ENCODE measurements at regions not wholly inside any gene's neighbourhood (a gene's known extent, or its start where the extent isn't known, plus 50 kb on each side); places are given as distances from the start of the nearest gene placed in this dataset.
"Not testable (repeated sequence)": the region's sequence is repeated elsewhere in the genome, so short reads cannot be mapped to it uniquely, and the experiment has no call there.

DNA sequence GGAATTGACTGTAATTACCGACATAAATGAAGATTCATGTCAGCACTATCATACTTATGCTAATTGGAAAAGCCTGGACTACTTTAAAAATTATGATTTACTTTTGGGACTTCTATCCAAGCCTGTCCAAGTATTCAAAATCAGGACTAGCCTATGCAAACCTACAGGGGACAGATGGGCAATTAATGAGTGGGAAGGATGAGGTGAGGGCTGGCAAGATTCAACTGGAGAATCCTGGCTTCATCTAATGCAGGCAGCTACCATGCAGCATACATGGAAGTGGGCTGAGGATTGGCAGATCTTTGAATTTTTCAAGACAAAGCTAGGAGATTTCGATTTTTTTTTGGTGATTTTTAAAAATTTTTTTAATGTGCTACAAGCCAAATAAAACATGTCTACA, 532.6 kb downstream of the CSNK1G3 start:
- DNase-seq = no peak

DNA sequence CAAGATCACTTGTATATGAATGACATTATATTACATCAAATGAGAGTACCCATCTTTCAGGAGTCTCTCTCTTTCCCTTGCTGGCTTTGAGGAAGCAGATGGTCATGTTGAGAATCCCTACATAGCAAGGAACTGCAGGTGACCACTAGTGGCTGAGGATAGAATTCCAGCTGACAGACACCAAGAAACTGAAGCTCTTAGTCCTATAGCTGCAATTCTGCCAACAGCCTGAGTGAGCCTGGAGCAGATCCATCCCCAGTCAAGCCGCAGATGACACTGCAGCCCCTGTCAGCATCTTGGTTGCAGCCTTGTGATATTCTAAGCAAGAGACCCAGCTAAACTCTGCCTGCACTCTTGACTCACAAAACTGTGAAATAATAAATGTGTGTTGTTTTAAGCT, 531.5 kb downstream of the CSNK1G3 start:
- DNase-seq = no peak

DNA sequence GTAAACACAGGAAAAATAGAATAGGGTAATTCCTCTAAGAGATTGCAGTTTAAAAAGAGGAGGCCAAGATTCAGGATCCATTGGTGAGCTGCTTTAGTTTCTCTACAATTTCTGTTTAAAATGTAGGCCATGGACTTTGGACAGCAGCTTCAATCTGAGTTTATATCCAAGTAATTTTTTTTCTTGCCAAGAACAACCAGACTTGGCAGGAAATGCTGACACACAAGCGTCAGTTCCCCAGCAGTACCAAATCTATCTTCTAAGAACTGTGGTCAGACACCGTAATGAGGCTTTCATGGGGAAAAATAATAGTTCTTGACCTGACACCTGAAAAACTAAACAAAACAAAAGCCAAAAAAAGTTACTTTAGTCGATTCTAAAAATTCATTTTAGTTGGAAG, 528.8 kb downstream of the CSNK1G3 start:
- no peak for DNase-seq

DNA sequence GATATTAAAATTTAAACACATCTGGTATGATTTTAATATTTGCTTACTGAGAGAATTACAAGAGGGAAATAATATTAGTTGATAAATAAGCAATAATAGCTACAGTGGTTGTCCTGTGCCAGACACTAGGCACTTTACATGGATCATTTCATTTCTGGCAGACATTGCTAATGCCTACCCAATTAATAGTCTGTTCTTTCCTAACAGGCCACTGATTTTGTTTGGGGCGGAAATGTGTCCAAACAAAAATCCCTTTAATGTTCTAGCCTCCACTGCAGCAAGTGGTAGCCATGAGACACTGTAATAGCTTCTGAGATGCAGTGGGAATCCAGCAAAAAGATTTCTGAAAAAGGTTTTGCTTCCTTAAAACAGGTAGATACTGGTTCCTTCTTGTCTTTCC, 527.4 kb downstream of the CSNK1G3 start:
- DNase-seq = no peak

DNA sequence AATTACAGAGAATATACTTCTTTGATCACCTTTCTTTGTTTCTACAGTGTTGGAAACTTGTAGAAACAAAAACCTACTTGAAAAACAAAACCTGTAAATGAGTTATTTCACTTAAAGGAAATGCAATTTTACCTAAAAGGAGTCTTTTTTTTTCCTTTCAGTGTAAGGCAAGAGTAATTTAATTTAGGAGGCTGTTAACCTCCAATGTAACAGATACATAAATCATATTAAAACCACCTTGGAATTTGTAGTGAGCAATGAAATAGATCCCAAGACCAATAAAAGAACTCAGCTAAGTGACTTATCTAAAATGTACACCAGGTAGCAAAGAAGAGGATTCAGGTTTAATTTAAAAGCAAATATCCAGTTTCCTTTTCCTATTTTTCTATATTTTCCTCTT, 524.8 kb downstream of the CSNK1G3 start:
- no peak for DNase-seq

DNA sequence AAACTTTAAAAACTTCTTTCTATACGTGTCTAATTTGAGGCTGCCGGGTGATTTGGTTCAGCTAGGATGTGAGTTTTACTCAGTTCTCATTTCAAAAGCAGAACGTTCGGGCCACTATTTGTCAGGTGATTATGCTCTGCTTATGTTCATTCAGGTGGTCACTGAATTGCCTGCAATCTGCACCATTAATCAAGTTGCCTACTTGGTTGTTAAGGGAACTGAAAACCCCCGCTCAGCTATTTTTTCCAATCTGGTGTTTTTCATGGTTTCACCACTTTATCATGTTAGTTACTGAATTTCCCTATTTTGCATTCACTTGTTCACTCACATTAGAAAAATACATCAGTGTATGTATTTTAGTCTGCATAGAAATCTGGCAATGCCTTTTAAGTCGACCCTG, 523.0 kb downstream of the CSNK1G3 start:
- DNase-seq = no peak

DNA sequence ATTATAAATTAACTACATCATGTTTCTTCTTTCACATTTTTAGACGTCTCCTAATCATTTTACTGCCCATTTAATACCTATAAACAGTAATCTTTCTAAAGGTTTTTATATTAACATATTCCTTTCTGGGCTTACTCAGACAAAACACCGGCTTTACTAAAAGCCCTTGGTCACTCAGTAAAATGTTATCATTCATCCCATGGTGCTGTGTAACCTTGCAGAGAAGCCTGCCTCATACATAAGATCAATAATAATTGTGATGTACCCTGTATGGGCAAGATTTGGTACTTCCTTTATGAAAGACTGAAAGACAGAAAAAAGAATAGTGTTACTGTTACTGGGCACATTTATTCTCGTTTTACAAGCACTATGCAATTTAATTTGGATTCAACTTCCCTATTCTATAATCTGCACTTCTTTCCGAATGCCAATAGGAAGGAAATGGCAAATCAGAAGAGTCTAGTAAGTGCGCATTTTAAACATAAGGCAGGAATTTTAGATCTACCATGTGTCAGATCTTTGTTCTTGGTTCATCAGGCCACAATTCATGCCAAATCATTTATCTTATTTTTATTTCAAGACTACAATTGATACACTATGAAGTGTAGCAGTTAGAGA, 522.2 kb downstream of the CSNK1G3 start:
- DNase-seq = no peak

GRCh38 chr5:124030043-124030491, 518.1 kb downstream of the CSNK1G3 start:
- DNase-seq = no peak

- no peak for DNase-seq
Observed at GRCh38 chr5:124027441-124027840, 515.5 kb downstream of the CSNK1G3 start.

DNA sequence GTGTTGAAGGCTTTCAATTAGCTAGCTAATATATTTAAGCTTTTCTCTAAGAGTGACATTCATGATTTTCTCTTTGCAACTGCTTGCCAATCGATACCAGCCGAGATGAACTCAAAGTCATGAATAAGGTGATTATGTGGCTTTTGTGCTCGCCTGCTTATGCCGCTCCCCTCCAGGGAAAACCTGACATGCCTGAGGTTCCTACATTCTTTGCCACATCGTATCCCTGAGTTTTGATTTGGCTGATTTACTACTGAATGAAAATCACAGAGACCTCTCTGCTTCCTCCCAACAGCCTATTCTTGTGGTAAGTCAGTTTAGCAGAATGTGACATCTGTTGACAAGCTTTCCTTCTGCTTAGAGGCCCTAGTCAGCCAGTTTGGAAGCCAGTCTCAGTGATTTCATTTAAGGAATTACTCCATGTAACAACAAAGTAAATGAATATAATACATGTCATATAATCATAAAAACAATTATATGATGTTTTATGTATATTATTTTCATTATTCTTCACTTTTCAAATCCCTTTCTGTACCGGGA, 513.4 kb downstream of the CSNK1G3 start:
- no peak for DNase-seq

GRCh38 chr5:124022966-124023365, 511.0 kb downstream of the CSNK1G3 start:
- no peak for DNase-seq

- no peak for DNase-seq
Observed at GRCh38 chr5:124021776-124022175, 509.8 kb downstream of the CSNK1G3 start.

- no peak for DNase-seq
Observed at GRCh38 chr5:124021066-124021641, 509.2 kb downstream of the CSNK1G3 start.

DNA sequence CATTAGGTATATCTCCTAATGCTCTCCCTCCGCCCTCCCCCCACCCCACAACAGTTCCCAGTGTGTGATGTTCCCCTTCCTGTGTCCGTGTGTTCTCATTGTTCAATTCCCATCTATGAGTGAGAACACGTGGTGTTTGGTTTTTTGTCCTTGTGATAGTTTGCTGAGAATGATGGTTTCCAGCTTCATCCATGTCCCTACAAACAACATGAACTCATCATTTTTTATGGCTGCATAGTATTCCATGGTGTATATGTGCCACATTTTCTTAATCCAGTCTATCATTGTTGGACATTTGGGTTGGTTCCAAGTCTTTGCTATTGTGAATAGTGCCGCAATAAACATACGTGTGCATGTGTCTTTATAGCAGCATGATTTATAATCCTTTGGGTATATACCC, 505.3 kb downstream of the CSNK1G3 start:
- not testable (repeated sequence) for DNase-seq

GRCh38 chr5:124007675-124008398, 495.9 kb downstream of the CSNK1G3 start:
- DNase-seq = no peak

- DNase-seq = no peak
Observed at GRCh38 chr5:124001036-124001615, 489.1 kb downstream of the CSNK1G3 start.

GRCh38 chr5:124000538-124000937, 488.6 kb downstream of the CSNK1G3 start:
- DNase-seq = no peak

DNA sequence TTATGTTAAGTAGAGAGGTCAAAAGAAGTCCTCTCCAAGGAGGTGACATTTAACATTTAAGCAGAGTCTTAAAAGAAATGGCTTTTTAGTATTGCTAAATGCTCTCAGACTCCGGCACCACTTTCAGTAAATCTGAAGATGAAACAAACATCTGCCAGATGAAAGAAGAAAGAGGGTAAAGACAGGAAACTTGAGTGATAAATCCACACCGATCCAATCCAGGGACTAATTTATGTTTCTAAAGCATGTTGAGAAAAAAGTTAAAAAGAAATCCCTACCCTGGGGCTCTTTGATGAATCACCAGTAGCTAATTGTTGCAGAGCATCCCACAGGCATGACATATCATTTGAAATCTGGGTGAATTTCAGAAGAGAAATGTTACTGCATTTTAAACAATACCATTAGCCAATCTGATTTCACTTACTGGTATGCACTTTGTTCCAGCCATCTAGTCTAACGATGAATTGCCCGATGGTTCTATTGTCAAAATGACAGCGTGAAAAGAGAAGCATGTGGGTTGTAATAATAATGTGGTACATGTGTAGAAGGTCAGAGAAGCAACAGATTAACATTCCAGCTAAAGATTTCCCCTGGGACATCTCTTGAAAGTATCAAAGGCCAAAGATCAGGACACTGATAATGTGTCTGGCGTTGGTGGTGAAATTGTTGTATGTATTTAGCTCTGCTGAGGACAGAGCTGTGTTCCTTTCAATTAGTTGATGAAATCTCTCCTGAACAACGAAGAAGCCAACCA, 485.7 kb downstream of the CSNK1G3 start:
- no peak for DNase-seq

DNA sequence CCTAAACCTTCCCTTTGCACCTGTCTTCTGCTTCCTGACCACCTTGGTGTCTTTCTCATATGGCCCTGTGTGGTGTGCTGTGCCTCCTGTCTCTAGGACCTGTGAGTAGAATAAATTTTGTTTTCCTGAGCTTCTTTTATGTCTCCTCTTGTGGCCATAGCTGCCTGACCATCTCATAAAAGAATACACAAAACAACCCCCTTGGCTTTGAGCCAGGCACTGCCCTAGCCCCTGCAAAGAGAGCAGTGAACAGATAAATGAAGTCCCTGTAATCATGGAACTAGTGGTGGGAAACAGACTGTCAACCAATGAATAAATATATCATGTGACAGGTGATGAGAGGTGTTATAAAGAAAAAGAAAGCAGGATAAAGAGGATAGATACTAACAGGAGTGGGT, 485.1 kb downstream of the CSNK1G3 start:
- no peak for DNase-seq

- no peak for DNase-seq
Observed at GRCh38 chr5:123992641-123993040, 480.7 kb downstream of the CSNK1G3 start.

GRCh38 chr5:123987956-123988355, 476.0 kb downstream of the CSNK1G3 start:
- DNase-seq = no peak

- DNase-seq = no peak
Observed at GRCh38 chr5:123976379-123977033, 464.5 kb downstream of the CSNK1G3 start.

All from SIG-M5 (cell line).